Left kidney (tissue), 1 donor: ENCODE measurements at regions not wholly inside any gene's neighbourhood (a gene's known extent, or its start where the extent isn't known, plus 50 kb on each side); places are given as distances from the start of the nearest gene placed in this dataset.
"Not testable (repeated sequence)": the region's sequence is repeated elsewhere in the genome, so short reads cannot be mapped to it uniquely, and the experiment has no call there.

ENCODE experiments used
- DNase-seq: peaks from one replicate; pipeline ENCODE4 v3.0.0-alpha.2; 2013

- no peak for DNase-seq
Measured at GRCh38 chr15:98330692-98331435, 317.5 kb upstream of the IGF1R start.

- no peak for DNase-seq
Measured at GRCh38 chr15:98331676-98332075, 316.7 kb upstream of the IGF1R start.

- DNase-seq: no peak
Measured at GRCh38 chr15:98333251-98333650, 315.1 kb upstream of the IGF1R start.

- no peak for DNase-seq
Measured at GRCh38 chr15:98342911-98343310, 305.4 kb upstream of the IGF1R start.

GRCh38 chr15:98344591-98344990 is 303.7 kb upstream of the IGF1R start:
- DNase-seq: no peak

GRCh38 chr15:98347001-98347400 is 301.3 kb upstream of the IGF1R start:
- DNase-seq: no peak

- no peak for DNase-seq
Measured at GRCh38 chr15:98347866-98348265, 300.5 kb upstream of the IGF1R start.

- no peak for DNase-seq
Measured at GRCh38 chr15:98350276-98350675, 298.1 kb upstream of the IGF1R start.

GRCh38 chr15:98358274-98358673 is 290.1 kb upstream of the IGF1R start:
- not testable (repeated sequence) for DNase-seq

GRCh38 chr15:98358971-98359370 is 289.4 kb upstream of the IGF1R start:
- DNase-seq: no peak

GRCh38 chr15:98363416-98363815 is 284.9 kb upstream of the IGF1R start:
- DNase-seq: no peak

GRCh38 chr15:98363955-98364354 is 284.4 kb upstream of the IGF1R start:
- no peak for DNase-seq

- DNase-seq: no peak
Measured at GRCh38 chr15:98369081-98369716, 279.1 kb upstream of the IGF1R start.

GRCh38 chr15:98375513-98376340 is 272.6 kb upstream of the IGF1R start:
- no peak for DNase-seq

GRCh38 chr15:98380721-98381120 is 267.6 kb upstream of the IGF1R start:
- no peak for DNase-seq

- DNase-seq: no peak
Measured at GRCh38 chr15:98381446-98381845, 266.9 kb upstream of the IGF1R start.

- DNase-seq: no peak
Measured at GRCh38 chr15:98382139-98382538, 266.2 kb upstream of the IGF1R start.

- no peak for DNase-seq
Measured at GRCh38 chr15:98383571-98383970, 264.8 kb upstream of the IGF1R start.

- no peak for DNase-seq
Measured at GRCh38 chr15:98384328-98385029, 263.9 kb upstream of the IGF1R start.

GRCh38 chr15:98385752-98386381 is 262.5 kb upstream of the IGF1R start:
- no peak for DNase-seq

- no peak for DNase-seq
Measured at GRCh38 chr15:98386561-98386960, 261.8 kb upstream of the IGF1R start.

- DNase-seq: no peak
Measured at GRCh38 chr15:98387866-98388265, 260.5 kb upstream of the IGF1R start.
